IMR-90 (cell line): ENCODE measurements at regions not wholly inside any gene's neighbourhood (a gene's known extent, or its start where the extent isn't known, plus 50 kb on each side); places are given as distances from the start of the nearest gene placed in this dataset.

Experiments used
- CHD1 ChIP-seq: IDR thresholded peaks from 2 replicates; pipeline ENCODE4 v1.6.1; 2012; ENCODE audit warnings: low read depth, low read length, improper control_type of control experiment
- CTCF ChIP-seq: conservative IDR thresholded peaks from 2 replicates; pipeline ENCODE4 v1.5.1; 2012; ENCODE audit warnings: mild to moderate bottlenecking, low read depth, low read length, improper control_type of control experiment
- MAFK ChIP-seq: IDR thresholded peaks from 2 replicates; pipeline ENCODE4 v1.6.1; 2012; ENCODE audit warnings: low read depth, low read length, improper control_type of control experiment
- MXI1 ChIP-seq: IDR thresholded peaks from 2 replicates; pipeline ENCODE4 v1.6.1; 2012; ENCODE audit warnings: low read depth, mild to moderate bottlenecking, low read length, moderate library complexity, borderline replicate concordance
- POLR2A ChIP-seq: IDR thresholded peaks from 2 replicates; pipeline ENCODE4 v1.6.1; 2012; ENCODE audit warnings: mild to moderate bottlenecking, low read depth, low read length
- RCOR1 ChIP-seq: IDR thresholded peaks from 2 replicates; pipeline ENCODE4 v1.6.1; 2012; ENCODE audit warnings: mild to moderate bottlenecking, low read length, improper control_type of control experiment; ENCODE audit not compliant: insufficient replicate concordance
- USF2 ChIP-seq: fragments of 150-350 bp; IDR thresholded peaks from 2 replicates; pipeline ENCODE4 v1.6.1; 2017; ENCODE audit warnings: mild to moderate bottlenecking, antibody characterized with exemption, low read length, low read depth

GRCh38 chr9:13862654-13863053 is 451.3 kb downstream of the NFIB start:
- TF ChIP-seq POLR2A (no peak), CHD1 (no peak), USF2 (no peak), CTCF (no peak), MAFK (no peak), MXI1 (no peak), RCOR1 (no peak)
